IPS-18a (cell line): ENCODE measurements at regions not wholly inside any gene's neighbourhood (a gene's known extent, or its start where the extent isn't known, plus 50 kb on each side); places are given as distances from the start of the nearest gene placed in this dataset.
"Not testable (repeated sequence)": the region's sequence is repeated elsewhere in the genome, so short reads cannot be mapped to it uniquely, and the experiment has no call there.

Source experiments
- H3K27ac ChIP-seq: one replicate; pipeline ENCODE4 v1.5.1; 2013; ENCODE audit warnings: low read length
- H3K27me3 ChIP-seq: one replicate; pipeline ENCODE4 v1.6.1; 2013; ENCODE audit warnings: mild to moderate bottlenecking, low read length; ENCODE audit not compliant: control insufficient read depth, insufficient read depth
- H3K36me3 ChIP-seq: one replicate; pipeline ENCODE4 v1.6.1; 2013; ENCODE audit warnings: low read depth, low read length; ENCODE audit not compliant: control insufficient read depth
- H3K4me1 ChIP-seq: one replicate; pipeline ENCODE4 v1.6.1; 2013; ENCODE audit warnings: low read depth, low read length; ENCODE audit not compliant: control insufficient read depth
- H3K4me3 ChIP-seq: one replicate; pipeline ENCODE4 v1.5.1; 2013; ENCODE audit warnings: low read length
- H3K9ac ChIP-seq: one replicate; pipeline ENCODE4 v1.6.1; 2013; ENCODE audit warnings: mild to moderate bottlenecking, low read length, moderate library complexity
- H3K9me3 ChIP-seq: one replicate; pipeline ENCODE4 v1.6.1; 2013; ENCODE audit warnings: low read depth, low read length; ENCODE audit not compliant: control insufficient read depth

DNA sequence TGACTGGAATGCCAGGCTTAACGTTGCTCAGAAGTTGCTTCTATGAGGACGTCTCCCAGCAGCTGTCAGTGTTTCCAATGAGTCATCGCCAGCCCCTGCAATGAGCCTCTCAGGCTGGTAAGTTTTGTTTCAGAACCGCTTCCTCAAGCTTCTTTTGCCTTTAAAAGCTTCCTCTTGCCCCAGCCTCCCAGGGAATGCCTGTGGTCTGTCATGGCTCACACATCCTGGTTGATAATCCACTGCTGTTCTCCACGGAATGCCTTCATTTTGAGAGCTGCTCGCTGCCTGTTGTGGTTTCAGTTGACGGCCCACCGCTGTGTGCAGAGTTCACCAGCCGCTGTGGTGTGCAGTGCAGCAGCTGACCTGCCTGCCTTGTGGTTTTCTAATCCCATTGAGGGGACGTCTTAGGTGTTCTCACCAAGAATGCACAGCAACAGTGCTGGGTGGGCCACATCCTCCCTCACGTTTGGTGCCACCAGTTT is 96.4 kb downstream of the RTP5 start:
- Histone ChIP-seq H3K27me3 (no peaks in the 10 kb centered on the region), H3K4me1 (no peaks in the 10 kb centered on the region), H3K9me3 (no peaks in the 10 kb centered on the region), H3K36me3 (no peaks in the 10 kb centered on the region), H3K4me3 (no peak overlapping the region), H3K27ac (no peak overlapping the region), H3K9ac (no peak overlapping the region)

DNA sequence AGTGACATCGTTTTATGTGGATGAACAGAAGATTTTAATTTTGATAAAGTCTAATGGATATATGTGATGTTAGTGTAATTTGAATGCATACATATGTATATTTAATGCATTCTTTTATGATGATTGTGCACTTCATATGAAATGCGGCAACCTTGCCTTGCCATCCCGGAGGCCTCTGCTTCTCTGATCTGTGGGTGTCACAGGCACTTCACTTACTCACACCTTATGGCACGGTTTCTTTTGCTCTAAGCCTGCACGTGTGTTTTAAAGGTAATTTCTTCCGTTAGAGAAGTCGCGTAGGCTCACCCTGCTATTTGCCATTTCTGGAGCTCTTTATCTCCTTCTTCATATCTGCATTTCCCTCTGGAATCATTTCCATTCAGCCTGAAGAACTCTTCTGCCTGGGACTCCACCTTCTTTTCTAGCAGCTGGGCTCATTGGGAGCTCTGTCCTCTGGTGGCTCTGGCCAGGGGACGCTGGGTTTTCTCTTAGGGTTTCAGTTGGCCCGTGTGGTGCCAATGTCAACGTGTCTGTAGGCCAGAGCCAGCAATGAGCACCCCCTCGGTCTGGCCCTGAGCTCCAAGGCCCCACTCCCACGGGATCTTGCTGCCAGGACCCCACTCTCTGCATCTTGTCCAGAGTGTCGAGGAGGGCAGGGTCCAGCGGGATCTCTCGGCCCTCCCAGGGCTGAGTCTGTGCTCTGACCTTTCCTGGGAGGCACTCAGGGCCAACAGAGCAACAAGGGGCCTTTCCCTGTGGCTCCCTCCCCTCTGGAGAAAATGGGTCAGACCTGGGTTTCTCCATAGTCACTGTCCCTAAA is 97.3 kb downstream of the RTP5 start:
- Histone ChIP-seq H3K4me1 (no peaks in the 10 kb centered on the region), H3K36me3 (no peaks in the 10 kb centered on the region), H3K4me3 (no peak overlapping the region), H3K27ac (no peak overlapping the region), H3K27me3 (no peaks in the 10 kb centered on the region), H3K9me3 (no peaks in the 10 kb centered on the region), H3K9ac (no peak overlapping the region)

DNA sequence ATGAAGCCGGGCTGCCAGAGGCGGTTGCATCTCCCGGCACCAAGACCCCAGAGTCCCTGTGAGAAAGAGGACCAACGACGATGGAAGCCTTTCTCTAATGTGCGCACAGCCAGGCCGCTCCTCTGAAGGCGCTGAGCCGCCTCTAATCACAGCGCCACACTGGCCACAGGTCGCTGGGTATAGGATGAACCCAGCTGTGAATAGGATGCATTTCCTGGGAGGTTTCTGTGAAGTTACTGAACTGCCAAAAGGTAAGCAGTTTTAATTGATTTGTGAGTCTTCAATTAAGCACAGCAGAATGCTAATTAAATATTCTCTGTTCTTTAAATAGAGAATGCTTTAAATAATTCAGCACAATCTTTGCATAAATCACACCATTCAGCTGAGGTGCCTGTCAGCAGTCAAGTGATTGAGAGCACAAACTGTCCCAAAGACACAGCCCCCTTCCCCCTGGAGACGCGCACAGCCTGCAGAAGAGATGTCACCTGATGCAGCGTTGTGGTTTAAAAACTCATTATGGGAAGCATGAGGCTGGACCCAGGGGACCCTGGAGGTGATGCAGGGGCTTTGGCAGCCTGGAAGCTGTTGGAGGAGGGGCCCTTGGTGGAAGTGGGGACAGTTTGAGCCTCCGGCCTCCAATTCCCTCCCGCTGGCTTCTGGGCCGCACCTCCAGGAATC is 98.1 kb downstream of the RTP5 start:
- H3K27ac ChIP-seq, result no peak overlapping the region
- H3K36me3 ChIP-seq, result no peaks in the 10 kb centered on the region
- no peak overlapping the region for H3K4me3 ChIP-seq
- no peaks in the 10 kb centered on the region for H3K9me3 ChIP-seq
- no peaks in the 10 kb centered on the region for H3K27me3 ChIP-seq
- no peak overlapping the region for H3K9ac ChIP-seq
- H3K4me1 ChIP-seq, result no peaks in the 10 kb centered on the region

- no peak overlapping the region for H3K9ac ChIP-seq
- H3K9me3 ChIP-seq, result no peaks in the 10 kb centered on the region
- no peaks in the 10 kb centered on the region for H3K36me3 ChIP-seq
- H3K27me3 ChIP-seq, result no peaks in the 10 kb centered on the region
- H3K4me3 ChIP-seq, result no peak overlapping the region
- no peak overlapping the region for H3K27ac ChIP-seq
- no peaks in the 10 kb centered on the region for H3K4me1 ChIP-seq
These were observed 98.9 kb downstream of the RTP5 start for GRCh38 chr2:241968417-241968816.

DNA sequence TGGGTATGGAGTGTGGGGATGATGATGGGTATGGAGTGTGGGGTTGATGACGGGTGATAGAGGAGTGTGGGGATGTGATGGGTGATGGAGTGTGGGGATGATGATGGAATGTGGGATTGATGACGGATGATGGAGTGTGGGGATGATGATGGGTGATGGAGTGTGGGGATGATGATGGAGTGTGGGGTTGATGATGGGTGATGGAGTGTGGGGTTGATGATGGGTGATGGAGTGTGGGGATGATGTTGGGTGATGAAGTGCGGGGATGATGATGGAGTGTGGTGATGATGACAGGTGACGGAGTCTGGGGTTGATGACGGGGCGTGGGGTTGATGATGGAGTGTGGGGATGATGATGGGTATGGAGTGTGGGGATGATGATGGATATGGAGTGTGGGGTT is 99.7 kb downstream of the RTP5 start:
- H3K9ac ChIP-seq, H3K9me3 ChIP-seq, H3K4me1 ChIP-seq, H3K36me3 ChIP-seq, H3K27ac ChIP-seq, H3K4me3 ChIP-seq, H3K27me3 ChIP-seq: not testable (repeated sequence)

GRCh38 chr2:241970716-241971115 is 101.2 kb downstream of the RTP5 start:
- H3K4me3 ChIP-seq, result no peak overlapping the region
- H3K4me1 ChIP-seq, result no peaks in the 10 kb centered on the region
- no peaks in the 10 kb centered on the region for H3K36me3 ChIP-seq
- no peak overlapping the region for H3K27ac ChIP-seq
- H3K9ac ChIP-seq, result no peak overlapping the region
- H3K27me3 ChIP-seq, result no peaks in the 10 kb centered on the region
- H3K9me3 ChIP-seq, result no peaks in the 10 kb centered on the region

DNA sequence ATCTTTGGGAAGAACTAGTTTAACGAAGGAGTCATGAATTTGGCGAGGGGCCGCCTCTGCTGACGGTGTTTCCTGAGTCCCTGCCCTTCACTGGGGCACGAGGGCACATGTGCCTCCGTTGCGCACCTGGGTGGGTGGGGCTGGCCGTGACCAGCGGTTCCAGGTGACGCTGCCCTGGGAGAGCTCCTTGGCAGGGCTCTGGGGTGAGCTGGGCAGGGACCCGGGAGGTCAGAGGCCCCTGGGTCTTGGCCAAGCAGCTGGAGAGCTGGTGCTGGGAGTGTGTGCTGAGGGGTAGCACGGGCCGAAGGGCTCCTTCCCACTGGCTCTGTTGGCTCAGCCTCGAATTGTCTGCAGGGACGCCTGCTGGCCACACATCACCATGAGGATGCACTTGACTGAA is 104.6 kb downstream of the RTP5 start:
- Histone ChIP-seq H3K9ac (no peak overlapping the region), H3K27ac (no peak overlapping the region), H3K4me1 (no peaks in the 10 kb centered on the region), H3K4me3 (no peak overlapping the region), H3K27me3 (no peaks in the 10 kb centered on the region), H3K9me3 (no peaks in the 10 kb centered on the region), H3K36me3 (no peaks in the 10 kb centered on the region)

GRCh38 chr2:241974851-241975592 is 105.5 kb downstream of the RTP5 start:
- Histone ChIP-seq H3K4me1 (no peaks in the 10 kb centered on the region), H3K27me3 (no peaks in the 10 kb centered on the region), H3K36me3 (no peaks in the 10 kb centered on the region)

GRCh38 chr2:241975593-241976284 is 106.2 kb downstream of the RTP5 start:
- H3K36me3 ChIP-seq, result no peaks in the 10 kb centered on the region
- H3K27me3 ChIP-seq, result no peaks in the 10 kb centered on the region
- H3K4me1 ChIP-seq, result no peaks in the 10 kb centered on the region
- H3K9ac ChIP-seq, result no peak overlapping the region
- no peak overlapping the region for H3K27ac ChIP-seq
- no peak overlapping the region for H3K4me3 ChIP-seq
- H3K9me3 ChIP-seq, result no peaks in the 10 kb centered on the region

More at GRCh38 chr2:241974851-241975592, 105.5 kb downstream of the RTP5 start:
- H3K27ac ChIP-seq, result no peak overlapping the region
- no peaks in the 10 kb centered on the region for H3K9me3 ChIP-seq
- H3K4me3 ChIP-seq, result no peak overlapping the region
- no peak overlapping the region for H3K9ac ChIP-seq

DNA sequence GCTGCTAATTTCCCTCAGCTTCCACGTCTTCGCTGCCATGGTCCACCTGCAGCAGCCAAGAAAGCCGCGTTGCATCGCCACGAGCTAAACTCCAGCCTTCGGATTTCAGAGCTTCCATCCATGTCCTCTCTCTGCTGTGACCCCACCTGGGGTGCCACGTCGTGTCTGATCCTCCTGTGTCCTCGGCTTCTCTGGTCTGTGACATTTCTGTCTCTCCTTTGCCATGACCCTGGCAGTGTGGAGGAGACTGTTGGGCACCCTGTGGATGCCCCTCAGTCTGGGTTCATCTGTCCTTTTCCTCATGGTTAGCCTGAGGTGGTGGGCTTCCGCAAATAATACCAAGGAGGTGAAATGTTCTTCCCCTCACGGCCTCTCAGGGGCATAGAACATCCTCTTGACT is 106.8 kb downstream of the RTP5 start:
- no peaks in the 10 kb centered on the region for H3K9me3 ChIP-seq
- no peak overlapping the region for H3K27ac ChIP-seq
- no peaks in the 10 kb centered on the region for H3K36me3 ChIP-seq

More for the DNA sequence above, 106.8 kb downstream of the RTP5 start:
- no peaks in the 10 kb centered on the region for H3K27me3 ChIP-seq
- no peaks in the 10 kb centered on the region for H3K4me1 ChIP-seq
- no peak overlapping the region for H3K4me3 ChIP-seq
- H3K9ac ChIP-seq, result no peak overlapping the region
